ENCODE measurements at regions not wholly inside any gene's neighbourhood (a gene's known extent, or its start where the extent isn't known, plus 50 kb on each side); places are given as distances from the start of the nearest gene placed in this dataset.

DNA sequence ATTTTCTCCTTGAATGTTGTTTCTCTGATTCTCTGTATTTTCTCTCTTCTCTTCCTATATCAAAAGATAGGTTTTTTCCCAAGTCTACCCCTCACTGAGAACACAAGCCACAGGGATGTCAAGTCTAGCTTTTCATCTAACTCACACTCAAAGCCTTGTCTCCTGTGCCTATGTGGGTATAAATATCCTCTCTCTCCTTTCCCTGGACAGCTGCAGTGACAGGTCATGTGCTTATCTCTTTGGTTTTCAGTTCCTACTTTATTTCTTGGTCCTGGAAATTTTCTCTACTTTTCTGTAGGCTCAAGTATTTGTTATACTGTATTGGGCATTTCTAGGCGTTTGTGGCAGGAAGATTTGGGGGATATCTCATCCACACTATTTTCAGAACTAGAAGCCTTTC is 182.4 kb upstream of the MVB12B start (continued):
- TF ChIP-seq, protein P1, sequence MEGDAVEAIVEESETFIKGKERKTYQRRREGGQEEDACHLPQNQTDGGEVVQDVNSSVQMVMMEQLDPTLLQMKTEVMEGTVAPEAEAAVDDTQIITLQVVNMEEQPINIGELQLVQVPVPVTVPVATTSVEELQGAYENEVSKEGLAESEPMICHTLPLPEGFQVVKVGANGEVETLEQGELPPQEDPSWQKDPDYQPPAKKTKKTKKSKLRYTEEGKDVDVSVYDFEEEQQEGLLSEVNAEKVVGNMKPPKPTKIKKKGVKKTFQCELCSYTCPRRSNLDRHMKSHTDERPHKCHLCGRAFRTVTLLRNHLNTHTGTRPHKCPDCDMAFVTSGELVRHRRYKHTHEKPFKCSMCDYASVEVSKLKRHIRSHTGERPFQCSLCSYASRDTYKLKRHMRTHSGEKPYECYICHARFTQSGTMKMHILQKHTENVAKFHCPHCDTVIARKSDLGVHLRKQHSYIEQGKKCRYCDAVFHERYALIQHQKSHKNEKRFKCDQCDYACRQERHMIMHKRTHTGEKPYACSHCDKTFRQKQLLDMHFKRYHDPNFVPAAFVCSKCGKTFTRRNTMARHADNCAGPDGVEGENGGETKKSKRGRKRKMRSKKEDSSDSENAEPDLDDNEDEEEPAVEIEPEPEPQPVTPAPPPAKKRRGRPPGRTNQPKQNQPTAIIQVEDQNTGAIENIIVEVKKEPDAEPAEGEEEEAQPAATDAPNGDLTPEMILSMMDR (conservative IDR thresholded peaks at IDR 0.05; ENCODE audit: low read depth in 2 of 2) = no peak
- TF ChIP-seq EZH2phosphoT487 (IDR thresholded peaks at IDR 0.05; ENCODE audit: unreplicated experiment) = no peak
- TF ChIP-seq CREB1 (CRISPR knock-in tag; IDR thresholded peaks at IDR 0.05; ENCODE audit: low read depth) = no peak
- TF ChIP-seq, protein P2, sequence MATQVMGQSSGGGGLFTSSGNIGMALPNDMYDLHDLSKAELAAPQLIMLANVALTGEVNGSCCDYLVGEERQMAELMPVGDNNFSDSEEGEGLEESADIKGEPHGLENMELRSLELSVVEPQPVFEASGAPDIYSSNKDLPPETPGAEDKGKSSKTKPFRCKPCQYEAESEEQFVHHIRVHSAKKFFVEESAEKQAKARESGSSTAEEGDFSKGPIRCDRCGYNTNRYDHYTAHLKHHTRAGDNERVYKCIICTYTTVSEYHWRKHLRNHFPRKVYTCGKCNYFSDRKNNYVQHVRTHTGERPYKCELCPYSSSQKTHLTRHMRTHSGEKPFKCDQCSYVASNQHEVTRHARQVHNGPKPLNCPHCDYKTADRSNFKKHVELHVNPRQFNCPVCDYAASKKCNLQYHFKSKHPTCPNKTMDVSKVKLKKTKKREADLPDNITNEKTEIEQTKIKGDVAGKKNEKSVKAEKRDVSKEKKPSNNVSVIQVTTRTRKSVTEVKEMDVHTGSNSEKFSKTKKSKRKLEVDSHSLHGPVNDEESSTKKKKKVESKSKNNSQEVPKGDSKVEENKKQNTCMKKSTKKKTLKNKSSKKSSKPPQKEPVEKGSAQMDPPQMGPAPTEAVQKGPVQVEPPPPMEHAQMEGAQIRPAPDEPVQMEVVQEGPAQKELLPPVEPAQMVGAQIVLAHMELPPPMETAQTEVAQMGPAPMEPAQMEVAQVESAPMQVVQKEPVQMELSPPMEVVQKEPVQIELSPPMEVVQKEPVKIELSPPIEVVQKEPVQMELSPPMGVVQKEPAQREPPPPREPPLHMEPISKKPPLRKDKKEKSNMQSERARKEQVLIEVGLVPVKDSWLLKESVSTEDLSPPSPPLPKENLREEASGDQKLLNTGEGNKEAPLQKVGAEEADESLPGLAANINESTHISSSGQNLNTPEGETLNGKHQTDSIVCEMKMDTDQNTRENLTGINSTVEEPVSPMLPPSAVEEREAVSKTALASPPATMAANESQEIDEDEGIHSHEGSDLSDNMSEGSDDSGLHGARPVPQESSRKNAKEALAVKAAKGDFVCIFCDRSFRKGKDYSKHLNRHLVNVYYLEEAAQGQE (IDR thresholded peaks at IDR 0.05; ENCODE audit: unreplicated experiment) = no peak
- TF ChIP-seq POLR2AphosphoS5 (IDR thresholded peaks at IDR 0.05; ENCODE audit: low read depth) = no peak
- TF ChIP-seq JUNB (IDR thresholded peaks at IDR 0.05; ENCODE audit: unreplicated experiment) = no peak
- no peak for TF ChIP-seq ZNF114 (CRISPR knock-in tag; IDR thresholded peaks at IDR 0.05)

DNA sequence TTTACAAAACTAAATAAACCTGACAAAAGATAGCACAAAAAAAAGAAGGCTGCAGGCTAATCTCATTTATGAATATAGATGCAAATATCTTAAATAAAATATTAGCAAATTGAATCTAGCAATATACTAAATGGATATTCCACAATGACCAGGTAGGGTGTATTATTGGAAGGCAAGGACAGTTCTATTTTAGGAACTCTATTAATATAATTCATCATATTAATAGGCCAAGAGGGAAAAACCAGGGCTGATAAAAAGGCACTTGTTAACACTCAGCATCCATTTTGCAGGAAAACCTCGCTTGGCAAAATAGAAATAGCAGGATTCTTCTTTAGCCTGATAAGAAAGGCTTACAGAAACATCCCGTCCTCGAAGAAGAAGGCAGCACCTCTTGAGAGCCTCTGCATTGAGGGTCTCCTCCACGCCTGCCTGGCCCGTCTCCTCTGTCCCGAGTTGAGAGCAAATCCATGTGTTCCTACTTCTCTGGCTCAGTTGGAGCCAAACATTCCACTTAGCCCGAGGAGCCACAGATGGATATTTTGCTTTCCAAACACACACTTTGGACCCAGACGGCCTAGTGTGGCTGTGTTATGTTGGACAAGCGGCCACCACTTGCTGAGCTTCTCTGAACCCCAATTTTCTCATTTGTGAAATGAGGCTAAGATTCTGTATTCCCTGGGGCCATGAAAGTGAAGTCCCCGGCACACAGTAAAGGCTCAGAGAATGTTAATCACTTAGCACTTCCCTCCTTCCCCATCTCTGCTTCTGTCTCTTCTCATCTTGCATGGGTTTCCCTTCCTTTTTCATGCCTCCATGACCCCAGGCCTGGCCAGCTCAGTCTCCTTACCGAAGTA is 181.8 kb upstream of the MVB12B start:
- DNase-seq (ENCODE audit: low spot score) (no peak), ATAC-seq (no peak)
- H3K9me3 Mint-ChIP-seq = peaks cover 5% of the 10 kb centered on the region; the same call in 2 of the 3 replicates
- Histone ChIP-seq H3K4me2 (no peak overlapping the region), H4K20me1 (replicated peaks; ENCODE audit: insufficient read depth) (no peaks in the 10 kb centered on the region), H3F3A (replicated peaks; ENCODE audit: low read depth) (no peaks in the 10 kb centered on the region), H3K9me2 (ENCODE audit: insufficient read depth) (no peaks in the 10 kb centered on the region), H3K79me2 (replicated peaks; ENCODE audit: insufficient read depth) (no peaks in the 10 kb centered on the region), H3K36me3 (ENCODE audit: insufficient read depth) (no peaks in the 10 kb centered on the region), H3K27me3 (ENCODE audit: insufficient read depth) (peaks cover 18% of the 10 kb centered on the region), H3K4me1 (ENCODE audit: insufficient read depth) (peaks cover 4% of the 10 kb centered on the region; the same call in 1 of the 2 replicates), H3K27ac (ENCODE audit: low read depth) (no peak overlapping the region), H3K4me3 (no peak overlapping the region), H2AFZ (no peak overlapping the region)
- peaks cover 9% of the 10 kb centered on the region for H3K4me1 Mint-ChIP-seq
- H3K4me3 Mint-ChIP-seq = no peak overlapping the region
- H3K27me3 Mint-ChIP-seq (ENCODE audit: insufficient read depth, low read depth, poor library complexity) = peaks cover 21% of the 10 kb centered on the region
- H3K27ac Mint-ChIP-seq = no peak overlapping the region
- H3K36me3 Mint-ChIP-seq (ENCODE audit: low read depth) = no peaks in the 10 kb centered on the region
- TF ChIP-seq, protein P3, sequence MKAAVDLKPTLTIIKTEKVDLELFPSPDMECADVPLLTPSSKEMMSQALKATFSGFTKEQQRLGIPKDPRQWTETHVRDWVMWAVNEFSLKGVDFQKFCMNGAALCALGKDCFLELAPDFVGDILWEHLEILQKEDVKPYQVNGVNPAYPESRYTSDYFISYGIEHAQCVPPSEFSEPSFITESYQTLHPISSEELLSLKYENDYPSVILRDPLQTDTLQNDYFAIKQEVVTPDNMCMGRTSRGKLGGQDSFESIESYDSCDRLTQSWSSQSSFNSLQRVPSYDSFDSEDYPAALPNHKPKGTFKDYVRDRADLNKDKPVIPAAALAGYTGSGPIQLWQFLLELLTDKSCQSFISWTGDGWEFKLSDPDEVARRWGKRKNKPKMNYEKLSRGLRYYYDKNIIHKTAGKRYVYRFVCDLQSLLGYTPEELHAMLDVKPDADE (IDR thresholded peaks at IDR 0.05) = no peak
- TF ChIP-seq NANOG (IDR thresholded peaks at IDR 0.05; ENCODE audit: borderline replicate concordance) (no peak), JUNB (IDR thresholded peaks at IDR 0.05; ENCODE audit: unreplicated experiment) (no peak), EZH2phosphoT487 (IDR thresholded peaks at IDR 0.05; ENCODE audit: unreplicated experiment) (no peak), ZNF114 (CRISPR knock-in tag; IDR thresholded peaks at IDR 0.05) (no peak), CREB1 (CRISPR knock-in tag; IDR thresholded peaks at IDR 0.05; ENCODE audit: low read depth) (no peak), EZH2 (IDR thresholded peaks at IDR 0.05; ENCODE audit: low read depth, unreplicated experiment) (no peak)
- TF ChIP-seq, protein P1 (conservative IDR thresholded peaks at IDR 0.05; ENCODE audit: low read depth in 2 of 2) = no peak

Data from GM23338 (cell line).